Gastroesophageal sphincter (tissue), 3 donors: ENCODE measurements at regions not wholly inside any gene's neighbourhood (a gene's known extent, or its start where the extent isn't known, plus 50 kb on each side); places are given as distances from the start of the nearest gene placed in this dataset.

Experiments
- CTCF ChIP-seq, 4 experiments: fragments of 200-600 bp in 2 of 4; fragments of 450-650 bp in 2 of 4; sonication (generic) in 1 of 4; IDR thresholded peaks; one replicate each; pipeline ENCODE4 v1.5.1; 2017 to 2019; ENCODE audit warnings: antibody characterized with exemption in 4 of 4, mild to moderate bottlenecking in 2 of 4, moderate library complexity in 2 of 4
- POLR2A ChIP-seq, 2 donors: fragments of 450-650 bp; IDR thresholded peaks; one replicate each; pipeline ENCODE4 v1.6.1; 2017; ENCODE audit warnings: antibody characterized with exemption in 2 of 2, mild to moderate bottlenecking in 2 of 2, moderate library complexity in 1 of 2
- POLR2AphosphoS5 ChIP-seq: sonication (generic); formaldehyde crosslinking; IDR thresholded peaks from one replicate; pipeline ENCODE4 v1.6.1; 2017; ENCODE audit warnings: antibody characterized with exemption

- no peak for TF ChIP-seq CTCF (IDR thresholded peaks at IDR 0.05)
- no peak for TF ChIP-seq POLR2AphosphoS5
- TF ChIP-seq POLR2A (IDR thresholded peaks at IDR 0.05): no peak
Observed at GRCh38 chrX:124216396-124217115, 115.9 kb upstream of the TEX13D start.
